HepG2 (cell line): ENCODE measurements at regions not wholly inside any gene's neighbourhood (a gene's known extent, or its start where the extent isn't known, plus 50 kb on each side); places are given as distances from the start of the nearest gene placed in this dataset.

Experiments used
- MXI1 ChIP-seq: IDR thresholded peaks from 3 replicates; pipeline ENCODE4 v1.6.1; 2012; ENCODE audit warnings: low read depth, low read length, inconsistent platforms, borderline replicate concordance
- NCOR1 ChIP-seq: fragments of 200-600 bp; sonication (generic); IDR thresholded peaks from 2 replicates; pipeline ENCODE4 v1.7.0; 2017; ENCODE audit warnings: antibody characterized with exemption, low read length, borderline replicate concordance
- TARDBP ChIP-seq: sonication (generic); formaldehyde crosslinking; IDR thresholded peaks from 2 replicates; pipeline ENCODE4 v1.8.0; 2022; ENCODE audit warnings: mild to moderate bottlenecking, missing genetic modification reagents

- no peak for TF ChIP-seq TARDBP (CRISPR knock-in tag)
- TF ChIP-seq NCOR1: no peak
- TF ChIP-seq MXI1: no peak
Measured at GRCh38 chr1:93777255-93777654, 95.6 kb upstream of the BCAR3 start.
